Common myeloid progenitor, CD34-positive (primary cell): ENCODE measurements at regions not wholly inside any gene's neighbourhood (a gene's known extent, or its start where the extent isn't known, plus 50 kb on each side); places are given as distances from the start of the nearest gene placed in this dataset.

ENCODE experiments used
- CTCF ChIA-PET: fragments of 350-600 bp; sonication (Branson Sonifier 250); formaldehyde crosslinking; loops from one replicate; lab custom pipeline; 2021; ENCODE audit warnings: antibody characterized with exemption; lab: Charles Lee
- POLR2A ChIA-PET: fragments of 350-600 bp; sonication (Branson Sonifier 250); formaldehyde crosslinking; loops from one replicate; lab custom pipeline; 2021; ENCODE audit warnings: antibody characterized with exemption; lab: Charles Lee
- DNase-seq, 3 donors: peaks; one replicate each; pipeline versions ENCODE4 v3.0.0 to v3.0.0-alpha.2; 2013
- H3K27ac ChIP-seq, 2 experiments: 1 replicate in 1 of 2; 2 replicates in 1 of 2; pipeline ENCODE4 v1.7.0; 2013; ENCODE audit warnings: inconsistent platforms in 2 of 2, low read length in 2 of 2, mild to moderate bottlenecking in 2 of 2, low read depth in 1 of 2, moderate library complexity in 1 of 2; ENCODE audit not compliant: severe bottlenecking in 2 of 2, insufficient read depth in 1 of 2, poor library complexity in 1 of 2
- H3K27me3 ChIP-seq, 5 experiments: replicated peaks in 2 of 5; 1 replicate in 3 of 5; 2 replicates in 2 of 5; pipeline versions ENCODE4 v1.6.1 to v1.7.0; 2013; ENCODE audit warnings: low read length in 4 of 5, mild to moderate bottlenecking in 2 of 5, moderate library complexity in 2 of 5, inconsistent platforms in 1 of 5; ENCODE audit not compliant: insufficient read depth in 5 of 5, control insufficient read depth in 4 of 5
- H3K36me3 ChIP-seq, 4 experiments: 1 replicate in 2 of 4; 2 replicates in 2 of 4; pipeline versions ENCODE4 v1.6.1 to v1.7.0; 2013; ENCODE audit warnings: low read length in 3 of 4, control low read depth in 1 of 4, mild to moderate bottlenecking in 1 of 4; ENCODE audit not compliant: control insufficient read depth in 4 of 4, insufficient read depth in 4 of 4
- H3K4me1 ChIP-seq, 4 experiments: 1 replicate in 3 of 4; 2 replicates in 1 of 4; pipeline versions ENCODE4 v1.6.1 to v1.7.1; 2013; ENCODE audit warnings: low read length in 3 of 4, mild to moderate bottlenecking in 3 of 4, control low read depth in 1 of 4, inconsistent platforms in 1 of 4, moderate library complexity in 1 of 4; ENCODE audit not compliant: control insufficient read depth in 4 of 4, insufficient read depth in 4 of 4; ENCODE audit errors: control extremely low read depth in 1 of 4
- H3K4me3 ChIP-seq, 7 experiments: 1 replicate in 4 of 7; 2 replicates in 3 of 7; pipeline versions ENCODE4 v1.5.1 to v1.7.0; 2013; ENCODE audit warnings: mild to moderate bottlenecking in 7 of 7, low read length in 6 of 7, moderate library complexity in 6 of 7, inconsistent platforms in 2 of 7, low read depth in 2 of 7, control low read depth in 1 of 7; ENCODE audit not compliant: insufficient read depth in 4 of 7, control insufficient read depth in 1 of 7; ENCODE audit errors: extremely low read depth in 1 of 7
- H3K9me3 ChIP-seq, 5 experiments: 1 replicate in 4 of 5; 2 replicates in 1 of 5; pipeline versions ENCODE4 v1.6.1 to v1.7.1; 2013; ENCODE audit warnings: low read length in 4 of 5, mild to moderate bottlenecking in 2 of 5, inconsistent platforms in 1 of 5, low read depth in 1 of 5, moderate library complexity in 1 of 5; ENCODE audit not compliant: control insufficient read depth in 4 of 5, insufficient read depth in 2 of 5; ENCODE audit errors: control extremely low read depth in 1 of 5
- WGBS: methylation state at CpG from one replicate; pipeline ENCODE4 v1.1.5; 2013; ENCODE audit not compliant: insufficient coverage; 5-methylcytosine and 5-hydroxymethylcytosine counted together

- ChIA-PET POLR2A (no interaction called here), CTCF (interaction anchor here (1.0 kb wide), 1 partner anchor 15 kb away, joined by 3 read pairs; no protein-coding TSS in a partner anchor)
- H3K27ac ChIP-seq = no peak overlapping the region
These were observed 610.6 kb upstream of the CFAP20DC start for GRCh38 chr3:59660376-59660775.

GRCh38 chr3:59659755-59660154, 609.9 kb upstream of the CFAP20DC start:
- no peak for DNase-seq
- 100% methylated on average over 1 of the region's 1 CpG for WGBS
- H3K27ac ChIP-seq = no peak overlapping the region
- no peaks in the 10 kb centered on the region for H3K4me1 ChIP-seq
- H3K36me3 ChIP-seq = no peaks in the 10 kb centered on the region
- H3K4me3 ChIP-seq = no peak overlapping the region
- H3K9me3 ChIP-seq = no peaks in the 10 kb centered on the region
- no peaks in the 10 kb centered on the region for H3K27me3 ChIP-seq
- POLR2A ChIA-PET = no interaction called here
- CTCF ChIA-PET = interaction anchor here (1.0 kb wide), 1 partner anchor 15 kb away, joined by 3 read pairs; no protein-coding TSS in a partner anchor

More at GRCh38 chr3:59660376-59660775, 610.6 kb upstream of the CFAP20DC start:
- WGBS = no CpG with 5 or more reads among the region's 1 CpG
- H3K4me1 ChIP-seq = no peaks in the 10 kb centered on the region
- H3K27me3 ChIP-seq = no peaks in the 10 kb centered on the region
- no peaks in the 10 kb centered on the region for H3K36me3 ChIP-seq
- H3K9me3 ChIP-seq = no peaks in the 10 kb centered on the region
- DNase-seq = no peak
- no peak overlapping the region for H3K4me3 ChIP-seq

GRCh38 chr3:59658866-59659265, 609.0 kb upstream of the CFAP20DC start:
- ChIA-PET POLR2A (no interaction called here), CTCF (no interaction called here)
- H3K27ac ChIP-seq = no peak overlapping the region
- no peaks in the 10 kb centered on the region for H3K36me3 ChIP-seq
- H3K27me3 ChIP-seq = no peaks in the 10 kb centered on the region
- DNase-seq = no peak
- H3K4me1 ChIP-seq = no peaks in the 10 kb centered on the region
- no peak overlapping the region for H3K4me3 ChIP-seq
- WGBS = 100% methylated on average over 1 of the region's 2 CpGs
- no peaks in the 10 kb centered on the region for H3K9me3 ChIP-seq

- Histone ChIP-seq H3K9me3 (no peaks in the 10 kb centered on the region), H3K27me3 (no peaks in the 10 kb centered on the region), H3K27ac (no peak overlapping the region), H3K4me1 (no peaks in the 10 kb centered on the region), H3K4me3 (no peak overlapping the region), H3K36me3 (no peaks in the 10 kb centered on the region)
- 40% methylated on average over 1 of the region's 3 CpGs for WGBS
- DNase-seq = no peak
- CTCF ChIA-PET = no interaction called here
- POLR2A ChIA-PET = no interaction called here
These were observed 608.4 kb upstream of the CFAP20DC start for GRCh38 chr3:59658274-59658673.

- ChIA-PET CTCF (no interaction called here), POLR2A (no interaction called here)
- Histone ChIP-seq H3K4me1 (no peaks in the 10 kb centered on the region), H3K36me3 (no peaks in the 10 kb centered on the region), H3K4me3 (no peak overlapping the region), H3K9me3 (peaks cover 0 to 2% (median 1%) of the 10 kb centered on the region in 5 experiments), H3K27ac (no peak overlapping the region), H3K27me3 (no peaks in the 10 kb centered on the region)
- WGBS = 100% methylated on average over 3 of the region's 5 CpGs
- no peak for DNase-seq
These were observed 605.7 kb upstream of the CFAP20DC start for GRCh38 chr3:59655418-59656015.

- H3K4me1 ChIP-seq = no peaks in the 10 kb centered on the region
- no peak overlapping the region for H3K4me3 ChIP-seq
- ChIA-PET POLR2A (no interaction called here), CTCF (no interaction called here)
- H3K27ac ChIP-seq = no peak overlapping the region
- H3K9me3 ChIP-seq = peaks cover 0 to 7% (median 3%) of the 10 kb centered on the region in 5 experiments
- WGBS = 100% methylated on average over 10 of the region's 12 CpGs
- no peak for DNase-seq
- no peaks in the 10 kb centered on the region for H3K36me3 ChIP-seq
- no peaks in the 10 kb centered on the region for H3K27me3 ChIP-seq
These were observed 604.9 kb upstream of the CFAP20DC start for GRCh38 chr3:59654480-59655417.

- no peaks in the 10 kb centered on the region for H3K27me3 ChIP-seq
- ChIA-PET POLR2A (no interaction called here), CTCF (no interaction called here)
- no peaks in the 10 kb centered on the region for H3K4me1 ChIP-seq
- H3K4me3 ChIP-seq = no peak overlapping the region
- H3K27ac ChIP-seq = no peak overlapping the region
- no peak for DNase-seq
- H3K9me3 ChIP-seq = peaks cover 0 to 9% (median 4%) of the 10 kb centered on the region in 5 experiments
- H3K36me3 ChIP-seq = no peaks in the 10 kb centered on the region
- 95% methylated on average over 9 of the region's 9 CpGs for WGBS
These were observed 604.3 kb upstream of the CFAP20DC start for GRCh38 chr3:59654123-59654479.
